ENCODE measurements at regions not wholly inside any gene's neighbourhood (a gene's known extent, or its start where the extent isn't known, plus 50 kb on each side); places are given as distances from the start of the nearest gene placed in this dataset.

DNA sequence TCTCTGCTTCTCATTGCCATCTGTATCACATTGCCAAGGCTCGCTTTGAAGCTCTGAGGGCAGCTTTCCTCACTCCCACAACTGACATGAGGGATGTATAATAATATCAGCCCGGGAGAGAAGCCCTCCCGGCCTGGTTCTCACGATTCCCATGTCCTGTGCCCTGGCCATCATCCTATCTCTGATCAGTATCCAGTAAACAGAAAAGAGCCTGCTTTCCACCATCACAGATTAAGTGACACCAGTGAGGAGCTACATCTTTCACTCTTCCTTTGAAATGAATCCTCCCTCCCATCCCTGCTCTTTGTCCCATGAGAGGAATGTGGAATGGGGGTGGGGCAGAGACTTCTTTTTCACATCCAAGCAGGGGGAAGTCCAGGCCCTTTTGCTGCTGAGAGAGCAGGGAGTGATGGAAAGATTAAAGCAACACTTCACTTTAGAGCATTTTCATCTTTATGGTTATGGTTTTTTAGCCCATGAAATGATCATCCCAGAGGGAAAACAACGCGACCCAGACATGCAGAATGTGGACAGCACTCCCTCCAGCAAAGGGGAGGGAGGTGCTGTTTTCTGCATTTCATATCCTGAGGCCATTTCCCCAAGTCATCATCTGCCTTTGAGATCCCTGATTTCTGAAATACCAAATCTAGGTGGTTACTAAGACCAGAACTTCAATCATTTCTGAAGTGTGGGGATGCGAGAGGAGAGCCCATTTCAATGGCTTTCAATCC is 84.6 kb upstream of the LYZL1 start:
- no peak for TF ChIP-seq CTCF (conservative IDR thresholded peaks at IDR 0.05)
- no peak for TF ChIP-seq ZFX (IDR thresholded peaks at IDR 0.05)
